Kidney epithelial cell (primary cell): ENCODE measurements at regions not wholly inside any gene's neighbourhood (a gene's known extent, or its start where the extent isn't known, plus 50 kb on each side); places are given as distances from the start of the nearest gene placed in this dataset.
"Not testable (repeated sequence)": the region's sequence is repeated elsewhere in the genome, so short reads cannot be mapped to it uniquely, and the experiment has no call there.

ENCODE experiments used
- DNase-seq: peaks from one replicate; pipeline ENCODE4 v3.0.0-alpha.2; 2010; ENCODE audit warnings: low read depth
- H3K27me3 ChIP-seq: 2 replicates; pipeline ENCODE4 v1.6.0; 2011; ENCODE audit warnings: low read length; ENCODE audit not compliant: control insufficient read depth, insufficient read depth
- H3K36me3 ChIP-seq: 2 replicates; pipeline ENCODE4 v1.5.1; 2011; ENCODE audit warnings: low read length; ENCODE audit not compliant: control insufficient read depth, insufficient read depth
- H3K4me3 ChIP-seq: 2 replicates; pipeline ENCODE4 v1.5.1; 2011; ENCODE audit warnings: low read depth, mild to moderate bottlenecking, control low read depth, low read length
- TF ChIP-seq, protein P1 (sequence below): IDR thresholded peaks from 2 replicates; pipeline ENCODE4 v1.5.1; 2011; ENCODE audit warnings: mild to moderate bottlenecking, moderate library complexity, low read length, control low read depth, inconsistent platforms; ENCODE audit not compliant: insufficient read depth, poor library complexity, severe bottlenecking

DNA sequence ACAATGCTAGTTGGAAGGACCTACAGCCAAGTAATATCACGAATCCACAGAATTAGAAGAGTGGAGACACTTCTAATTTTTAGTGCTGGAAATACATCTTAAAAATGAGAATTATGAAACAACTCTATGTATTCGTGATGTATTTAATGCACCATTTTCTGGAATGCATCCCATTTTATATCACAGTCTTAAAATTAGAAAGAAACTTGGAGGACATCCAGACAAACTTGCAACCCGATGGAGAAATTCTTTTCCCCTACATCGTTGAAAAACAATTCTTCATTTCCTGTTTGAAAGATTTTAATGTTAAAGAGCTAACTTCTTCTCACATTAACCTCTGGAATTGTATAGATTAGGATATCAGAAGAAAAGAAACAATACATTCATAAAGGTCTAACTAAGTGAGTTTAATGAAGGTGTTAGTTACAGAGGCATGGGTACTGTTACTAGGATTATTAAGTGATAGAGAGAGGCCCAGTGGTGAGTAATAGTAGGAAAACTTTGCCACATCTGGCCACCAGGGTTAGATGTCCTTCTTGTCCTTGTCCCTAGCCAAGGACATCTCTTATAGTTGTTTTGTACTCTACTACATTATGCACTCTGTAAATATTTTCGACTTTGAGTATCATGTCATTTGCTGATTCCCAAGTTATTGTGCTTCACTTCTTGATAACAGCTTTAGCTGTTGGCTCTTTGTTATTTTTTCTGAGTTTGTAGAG lies 502.4 kb upstream of the PTCHD4 start:
- no peak for DNase-seq
- H3K27me3 ChIP-seq, result no peaks in the 10 kb centered on the region
- TF ChIP-seq, protein P1, sequence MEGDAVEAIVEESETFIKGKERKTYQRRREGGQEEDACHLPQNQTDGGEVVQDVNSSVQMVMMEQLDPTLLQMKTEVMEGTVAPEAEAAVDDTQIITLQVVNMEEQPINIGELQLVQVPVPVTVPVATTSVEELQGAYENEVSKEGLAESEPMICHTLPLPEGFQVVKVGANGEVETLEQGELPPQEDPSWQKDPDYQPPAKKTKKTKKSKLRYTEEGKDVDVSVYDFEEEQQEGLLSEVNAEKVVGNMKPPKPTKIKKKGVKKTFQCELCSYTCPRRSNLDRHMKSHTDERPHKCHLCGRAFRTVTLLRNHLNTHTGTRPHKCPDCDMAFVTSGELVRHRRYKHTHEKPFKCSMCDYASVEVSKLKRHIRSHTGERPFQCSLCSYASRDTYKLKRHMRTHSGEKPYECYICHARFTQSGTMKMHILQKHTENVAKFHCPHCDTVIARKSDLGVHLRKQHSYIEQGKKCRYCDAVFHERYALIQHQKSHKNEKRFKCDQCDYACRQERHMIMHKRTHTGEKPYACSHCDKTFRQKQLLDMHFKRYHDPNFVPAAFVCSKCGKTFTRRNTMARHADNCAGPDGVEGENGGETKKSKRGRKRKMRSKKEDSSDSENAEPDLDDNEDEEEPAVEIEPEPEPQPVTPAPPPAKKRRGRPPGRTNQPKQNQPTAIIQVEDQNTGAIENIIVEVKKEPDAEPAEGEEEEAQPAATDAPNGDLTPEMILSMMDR, result no peak

DNA sequence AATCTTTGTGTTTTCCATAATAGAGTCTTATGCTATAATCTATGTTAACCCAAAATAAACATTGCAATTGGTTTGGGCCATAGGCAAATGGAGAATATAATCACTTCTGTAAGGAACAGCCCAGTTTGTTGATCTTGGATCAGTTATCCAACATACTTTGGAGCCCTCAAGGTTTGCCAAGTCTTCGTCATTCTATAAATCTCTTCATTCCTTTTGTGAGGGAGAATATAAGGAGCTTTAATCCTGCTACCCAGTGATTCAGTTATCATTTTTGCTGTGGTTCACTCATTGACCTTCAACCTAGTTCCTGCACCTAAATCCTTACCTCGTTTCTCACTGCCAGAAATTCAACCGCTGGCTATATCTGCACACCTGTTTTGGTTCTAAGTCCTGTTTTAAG lies 500.3 kb upstream of the PTCHD4 start:
- Histone ChIP-seq H3K36me3 (no peaks in the 10 kb centered on the region), H3K4me3 (no peak overlapping the region), H3K27me3 (no peaks in the 10 kb centered on the region)
- TF ChIP-seq, protein P1, result no peak
- no peak for DNase-seq

More for the DNA sequence above, 502.4 kb upstream of the PTCHD4 start:
- Histone ChIP-seq H3K4me3 (no peak overlapping the region), H3K36me3 (no peaks in the 10 kb centered on the region)

DNA sequence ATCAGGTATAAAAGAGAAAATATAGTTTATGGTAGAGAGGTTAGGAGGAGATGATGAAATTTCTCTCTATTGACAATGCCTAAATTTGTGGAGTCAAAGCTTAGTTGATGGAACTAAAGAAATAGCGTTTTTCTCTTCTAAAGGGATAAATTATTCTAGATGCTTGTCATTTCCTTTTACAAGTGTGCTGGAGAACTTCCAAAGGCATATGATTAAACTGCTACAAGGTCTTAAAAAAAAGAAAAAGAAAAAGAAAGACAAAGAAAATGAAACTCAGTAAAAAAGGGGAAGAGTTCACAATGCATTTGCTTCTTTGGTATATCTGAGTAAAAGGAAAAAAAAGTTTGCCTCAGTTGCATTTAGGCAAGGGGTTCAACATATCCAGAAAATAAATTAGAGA lies 499.8 kb upstream of the PTCHD4 start:
- Histone ChIP-seq H3K4me3 (no peak overlapping the region), H3K27me3 (no peaks in the 10 kb centered on the region), H3K36me3 (no peaks in the 10 kb centered on the region)
- no peak for DNase-seq
- TF ChIP-seq, protein P1, result no peak

DNA sequence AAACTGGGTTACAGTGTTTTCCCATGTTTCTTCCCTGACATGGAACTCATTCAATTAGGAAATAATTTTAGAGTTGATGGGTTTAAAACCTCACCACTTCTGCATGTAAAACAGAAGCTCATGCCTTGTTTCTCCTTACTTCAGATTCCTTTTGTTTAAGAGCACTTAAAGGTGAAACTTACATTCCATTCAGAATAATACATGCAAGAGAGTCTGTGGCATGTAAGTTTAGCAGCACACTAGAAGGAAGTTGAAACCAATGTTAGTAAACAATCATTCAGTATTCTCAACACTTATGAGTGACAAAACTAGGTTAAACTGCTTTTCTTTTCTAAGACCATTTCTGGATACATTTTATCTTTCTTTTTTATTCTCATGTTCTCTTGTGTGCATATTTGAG lies 495.6 kb upstream of the PTCHD4 start:
- DNase-seq, result no peak
- Histone ChIP-seq H3K27me3 (no peaks in the 10 kb centered on the region), H3K4me3 (no peak overlapping the region), H3K36me3 (no peaks in the 10 kb centered on the region)
- TF ChIP-seq, protein P1, result no peak

DNA sequence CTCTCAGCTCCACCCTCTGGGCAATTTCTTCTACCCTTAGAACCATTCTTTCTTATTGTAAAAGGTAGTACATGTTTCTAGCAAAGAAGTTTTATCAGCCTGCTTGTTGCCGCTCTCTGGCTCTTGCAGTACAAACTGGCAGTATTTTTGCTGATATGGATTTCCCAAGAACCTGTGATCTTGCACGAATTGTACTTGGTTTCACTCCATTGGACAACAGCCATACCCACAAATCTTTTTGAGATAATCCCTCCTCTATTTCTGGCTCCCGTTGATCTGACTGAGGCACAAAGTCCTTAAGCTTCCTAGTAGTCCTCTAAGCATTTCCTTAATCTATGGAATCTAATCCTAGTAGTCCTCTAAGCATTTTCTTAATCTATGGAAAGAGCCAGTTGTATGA lies 487.0 kb upstream of the PTCHD4 start:
- Histone ChIP-seq H3K36me3 (no peaks in the 10 kb centered on the region), H3K27me3 (no peaks in the 10 kb centered on the region), H3K4me3 (no peak overlapping the region)
- TF ChIP-seq, protein P1, result no peak
- DNase-seq, result no peak

DNA sequence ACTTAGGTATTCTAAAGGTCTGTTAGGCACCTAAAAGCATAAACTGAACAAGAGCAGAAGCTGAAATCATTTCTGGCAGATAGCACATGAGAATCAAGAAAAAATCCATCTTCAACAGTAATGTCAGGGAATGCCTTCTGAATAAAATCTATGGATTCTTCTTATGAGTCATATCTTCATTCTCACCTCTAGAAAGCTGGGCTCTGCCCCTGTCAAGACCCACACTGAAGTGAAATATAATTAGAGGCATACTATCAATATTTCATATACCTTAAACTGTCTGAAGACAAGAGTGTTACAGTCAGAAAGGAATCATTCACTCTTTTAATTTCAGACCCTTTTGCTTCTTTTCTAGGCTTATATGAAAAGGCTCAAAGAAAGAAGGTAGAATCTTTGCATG lies 485.8 kb upstream of the PTCHD4 start:
- TF ChIP-seq, protein P1, result no peak
- no peaks in the 10 kb centered on the region for H3K27me3 ChIP-seq
- DNase-seq, result no peak
- no peaks in the 10 kb centered on the region for H3K36me3 ChIP-seq
- no peak overlapping the region for H3K4me3 ChIP-seq

DNA sequence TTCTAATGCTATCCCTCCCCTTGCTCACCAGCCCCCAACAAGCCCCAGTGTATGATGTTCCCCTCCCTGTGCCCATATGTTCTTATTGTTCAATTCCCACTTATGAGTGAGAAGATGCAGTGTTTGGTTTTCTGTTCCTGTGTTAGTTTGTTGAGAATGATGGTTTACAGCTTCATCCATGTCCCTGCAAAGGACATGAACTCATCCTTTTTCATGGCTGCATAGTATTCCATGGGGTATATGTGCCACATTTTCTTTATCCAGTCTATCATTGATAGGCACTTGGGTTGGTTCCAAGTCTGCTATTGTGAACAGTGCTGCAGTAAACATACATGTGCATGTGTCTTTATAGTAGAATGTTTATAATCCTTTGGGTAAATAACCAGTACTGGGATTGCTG lies 480.2 kb upstream of the PTCHD4 start:
- H3K4me3 ChIP-seq, H3K36me3 ChIP-seq: not testable (repeated sequence)

More for the DNA sequence above, 480.2 kb upstream of the PTCHD4 start:
- DNase-seq, H3K27me3 ChIP-seq: not testable (repeated sequence)
